ENCODE measurements at regions not wholly inside any gene's neighbourhood (a gene's known extent, or its start where the extent isn't known, plus 50 kb on each side); places are given as distances from the start of the nearest gene placed in this dataset.
A peak's percentile ranks its signal among the peaks of the same experiment; 100 is the strongest.
"Not testable (repeated sequence)": the region's sequence is repeated elsewhere in the genome, so short reads cannot be mapped to it uniquely, and the experiment has no call there.

DNA sequence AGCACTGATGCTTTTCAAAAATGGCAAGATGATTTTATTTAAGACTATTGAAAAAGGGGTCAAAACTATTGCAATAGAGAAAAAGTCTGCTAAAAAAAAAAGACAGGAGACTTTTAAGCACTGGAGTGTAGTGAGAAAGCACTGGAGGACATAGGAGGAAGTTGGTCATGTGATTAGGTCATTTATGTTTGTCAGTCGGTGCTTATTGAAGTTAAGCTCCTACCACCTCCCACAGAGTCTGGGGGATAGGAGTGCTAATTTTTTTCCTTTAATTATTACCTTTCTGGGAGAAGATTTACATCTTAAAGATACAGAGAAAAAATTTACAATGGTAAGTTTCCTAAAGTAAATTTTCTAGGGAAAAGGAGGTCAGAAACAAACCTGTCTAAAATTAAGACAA is 80.2 kb upstream of the TMEM229A start:
- no peak for DNase-seq (ENCODE audit: low spot score in 2 of 2)
- Histone ChIP-seq H3K36me3 (no peaks in the 10 kb centered on the region), H3K9me3 (peaks cover 0 to 5% of the 10 kb centered on the region in 2 donors), H3K4me3 (no peak overlapping the region), H3K27me3 (no peaks in the 10 kb centered on the region), H3K27ac (no peak overlapping the region), H3K4me1 (no peaks in the 10 kb centered on the region)
- TF ChIP-seq, protein P1, sequence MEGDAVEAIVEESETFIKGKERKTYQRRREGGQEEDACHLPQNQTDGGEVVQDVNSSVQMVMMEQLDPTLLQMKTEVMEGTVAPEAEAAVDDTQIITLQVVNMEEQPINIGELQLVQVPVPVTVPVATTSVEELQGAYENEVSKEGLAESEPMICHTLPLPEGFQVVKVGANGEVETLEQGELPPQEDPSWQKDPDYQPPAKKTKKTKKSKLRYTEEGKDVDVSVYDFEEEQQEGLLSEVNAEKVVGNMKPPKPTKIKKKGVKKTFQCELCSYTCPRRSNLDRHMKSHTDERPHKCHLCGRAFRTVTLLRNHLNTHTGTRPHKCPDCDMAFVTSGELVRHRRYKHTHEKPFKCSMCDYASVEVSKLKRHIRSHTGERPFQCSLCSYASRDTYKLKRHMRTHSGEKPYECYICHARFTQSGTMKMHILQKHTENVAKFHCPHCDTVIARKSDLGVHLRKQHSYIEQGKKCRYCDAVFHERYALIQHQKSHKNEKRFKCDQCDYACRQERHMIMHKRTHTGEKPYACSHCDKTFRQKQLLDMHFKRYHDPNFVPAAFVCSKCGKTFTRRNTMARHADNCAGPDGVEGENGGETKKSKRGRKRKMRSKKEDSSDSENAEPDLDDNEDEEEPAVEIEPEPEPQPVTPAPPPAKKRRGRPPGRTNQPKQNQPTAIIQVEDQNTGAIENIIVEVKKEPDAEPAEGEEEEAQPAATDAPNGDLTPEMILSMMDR (IDR thresholded peaks at IDR 0.05), result no peak
- intact Hi-C loops (cut with DNase I), result no loop called here

DNA sequence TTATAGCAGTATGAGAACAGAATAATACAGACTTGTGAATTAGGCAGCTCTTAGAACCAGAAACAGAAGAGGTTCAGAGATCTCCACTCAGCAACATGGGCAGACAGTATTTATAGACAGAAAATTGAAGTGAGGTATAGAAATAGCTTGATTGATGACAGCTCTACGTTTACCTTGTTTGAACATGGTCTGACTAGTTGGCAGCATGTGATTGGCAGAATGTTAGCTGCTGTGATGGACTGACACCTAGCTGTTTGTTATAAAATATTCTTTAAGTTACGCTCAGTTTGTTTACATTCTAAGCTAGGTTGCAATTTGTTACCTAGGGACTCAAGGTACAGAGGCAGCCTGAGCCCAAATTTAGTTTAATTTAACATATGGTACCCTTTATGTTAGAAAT is 73.7 kb upstream of the TMEM229A start:
- H3K27me3 ChIP-seq, result no peaks in the 10 kb centered on the region
- intact Hi-C loops (cut with DNase I), result no loop called here
- no peak overlapping the region for H3K4me3 ChIP-seq
- H3K4me1 ChIP-seq, result no peaks in the 10 kb centered on the region
- H3K27ac ChIP-seq, result no peak overlapping the region
- no peaks in the 10 kb centered on the region for H3K36me3 ChIP-seq
- no peaks in the 10 kb centered on the region for H3K9me3 ChIP-seq
- DNase-seq (ENCODE audit: low spot score in 2 of 2), result no peak
- TF ChIP-seq, protein P1 (IDR thresholded peaks at IDR 0.05), result no peak

DNA sequence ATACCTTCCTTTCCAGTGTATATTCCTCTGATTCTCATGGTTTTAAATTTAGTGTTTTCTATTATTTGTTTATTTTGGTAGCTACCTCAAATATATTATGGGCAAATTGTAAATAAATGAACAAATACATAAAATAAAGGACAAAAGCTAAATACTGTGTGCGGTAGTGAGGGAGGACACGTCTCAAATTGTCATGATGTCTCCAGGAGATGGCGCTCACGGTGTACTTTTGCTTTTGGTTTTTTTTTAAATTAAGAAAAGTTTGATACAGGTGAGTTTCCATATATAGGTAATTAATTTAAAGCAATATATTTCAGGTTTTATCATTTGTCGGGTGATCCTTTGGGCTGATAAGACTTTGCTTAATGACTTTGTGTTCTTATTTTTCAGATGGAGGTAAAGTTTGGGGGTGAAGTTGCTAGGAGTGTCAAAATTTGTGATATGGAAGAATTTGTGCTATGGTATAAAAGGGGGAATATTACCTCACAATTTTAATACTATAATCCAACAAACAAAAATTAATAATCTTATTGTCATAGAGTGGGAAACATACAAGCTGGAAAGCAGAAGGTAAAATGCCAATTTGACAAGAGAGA is 68.4 kb upstream of the TMEM229A start:
- H3K4me3 ChIP-seq, result no peak overlapping the region
- no peaks in the 10 kb centered on the region for H3K36me3 ChIP-seq
- no peaks in the 10 kb centered on the region for H3K9me3 ChIP-seq
- TF ChIP-seq, protein P1 (IDR thresholded peaks at IDR 0.05), result peak in 1 of 3 experiments; percentile 30
- no peak overlapping the region for H3K27ac ChIP-seq
- no peak for DNase-seq (ENCODE audit: low spot score in 2 of 2)
- intact Hi-C loops (cut with DNase I), result no loop called here
- no peaks in the 10 kb centered on the region for H3K4me1 ChIP-seq
- H3K27me3 ChIP-seq, result no peaks in the 10 kb centered on the region

DNA sequence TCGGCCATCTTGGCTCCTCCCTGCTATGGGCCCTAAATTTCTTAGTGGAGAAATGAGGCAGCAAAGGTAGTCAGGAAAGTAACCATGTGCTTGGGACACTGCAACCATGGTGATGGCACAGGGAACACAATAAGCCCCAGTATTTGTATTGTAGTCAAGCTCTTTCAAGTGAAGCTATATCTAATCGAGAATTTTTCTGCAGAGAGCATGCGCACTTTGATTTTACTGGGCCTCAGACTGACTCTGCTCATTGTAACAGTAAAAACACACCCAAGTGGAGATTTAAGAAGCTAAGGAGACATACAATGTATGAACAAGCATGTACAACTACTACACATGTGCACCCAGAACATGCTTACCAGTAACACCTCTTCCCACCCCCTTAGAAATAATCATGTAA is 67.3 kb upstream of the TMEM229A start:
- Histone ChIP-seq H3K27me3 (no peaks in the 10 kb centered on the region), H3K27ac (no peak overlapping the region), H3K36me3 (no peaks in the 10 kb centered on the region), H3K4me3 (no peak overlapping the region), H3K9me3 (no peaks in the 10 kb centered on the region), H3K4me1 (no peaks in the 10 kb centered on the region)
- no peak for DNase-seq (ENCODE audit: low spot score in 2 of 2)
- TF ChIP-seq, protein P1 (IDR thresholded peaks at IDR 0.05), result no peak
- intact Hi-C loops (cut with DNase I), result no loop called here

DNA sequence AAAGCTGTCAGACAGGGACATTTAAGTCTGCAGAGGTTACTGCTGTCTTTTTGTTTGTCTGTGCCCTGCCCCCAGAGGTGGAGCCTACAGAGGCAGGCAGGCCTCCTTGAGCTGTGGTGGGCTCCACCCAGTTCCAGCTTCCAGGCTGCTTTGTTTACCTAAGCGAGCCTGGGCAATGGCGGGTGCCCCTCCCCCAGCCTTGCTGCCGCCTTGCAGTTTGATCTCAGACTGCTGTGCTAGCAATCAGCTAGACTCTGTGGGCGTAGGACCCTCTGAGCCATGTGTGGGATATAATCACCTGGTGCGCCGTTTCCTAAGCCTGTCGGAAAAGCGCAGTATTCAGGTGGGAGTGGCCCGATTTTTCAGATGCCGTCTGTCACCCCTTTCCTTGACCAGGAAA is 66.7 kb upstream of the TMEM229A start:
- DNase-seq (ENCODE audit: low spot score in 2 of 2); H3K27ac ChIP-seq; H3K9me3 ChIP-seq; H3K36me3 ChIP-seq; H3K27me3 ChIP-seq; intact Hi-C loops (cut with DNase I); H3K4me3 ChIP-seq; H3K4me1 ChIP-seq: not testable (repeated sequence)

GRCh38 chr7:124089621-124090020 is 56.8 kb upstream of the TMEM229A start:
- intact Hi-C loops (cut with DNase I), result no loop called here
- Histone ChIP-seq H3K9me3 (no peaks in the 10 kb centered on the region), H3K36me3 (no peaks in the 10 kb centered on the region), H3K27me3 (no peaks in the 10 kb centered on the region), H3K27ac (no peak overlapping the region), H3K4me1 (no peaks in the 10 kb centered on the region), H3K4me3 (no peak overlapping the region)
- TF ChIP-seq, protein P1 (IDR thresholded peaks at IDR 0.05), result no peak
- no peak for DNase-seq (ENCODE audit: low spot score in 2 of 2)
